K562 (cell line): ENCODE measurements at regions not wholly inside any gene's neighbourhood (a gene's known extent, or its start where the extent isn't known, plus 50 kb on each side); places are given as distances from the start of the nearest gene placed in this dataset.

ENCODE experiments used
- ARHGAP35 ChIP-seq: fragments of 450-650 bp; IDR thresholded peaks from 2 replicates; pipeline ENCODE4 v1.6.1; 2018; ENCODE audit not compliant: partially characterized antibody
- ARID1B ChIP-seq: fragments of 450-650 bp; IDR thresholded peaks from 2 replicates; pipeline ENCODE4 v1.6.1; 2016; ENCODE audit warnings: antibody characterized with exemption, mild to moderate bottlenecking, inconsistent platforms
- CAMTA2 ChIP-seq: fragments of 250-450 bp; sonication (Bioruptor Pico); conservative IDR thresholded peaks from 2 replicates; pipeline ENCODE4 v1.5.1; 2022
- CHD4 ChIP-seq: fragments of 200-600 bp; sonication (generic); IDR thresholded peaks from 3 replicates; pipeline ENCODE4 v1.6.1; 2012; ENCODE audit warnings: low read depth, mild to moderate bottlenecking, mixed read lengths, low read length, inconsistent platforms; ENCODE audit not compliant: insufficient read depth, insufficient replicate concordance, poor library complexity, severe bottlenecking
- CREB1 ChIP-seq, 2 experiments: sonication (generic) in 1 of 2; formaldehyde crosslinking in 1 of 2; IDR thresholded peaks; 2 replicates each; pipeline versions ENCODE4 v1.6.1 to v1.8.0; 2012 to 2022; ENCODE audit warnings: inconsistent platforms in 1 of 2, mild to moderate bottlenecking in 1 of 2, missing genetic modification reagents in 1 of 2, moderate library complexity in 1 of 2
- DMBX1 ChIP-seq: fragments of 250-450 bp; sonication (Bioruptor Pico); IDR thresholded peaks from 2 replicates; pipeline ENCODE4 v1.8.0; 2022; ENCODE audit warnings: inconsistent platforms, mild to moderate bottlenecking, moderate library complexity, borderline replicate concordance
- EHMT2 ChIP-seq: fragments of 450-650 bp; IDR thresholded peaks from 2 replicates; pipeline ENCODE4 v1.6.1; 2018; ENCODE audit warnings: antibody characterized with exemption
- FIP1L1 ChIP-seq: fragments of 200-400 bp; formaldehyde crosslinking; IDR thresholded peaks from 2 replicates; pipeline ENCODE4 v1.6.1; 2018; ENCODE audit warnings: mild to moderate bottlenecking, low read depth, low read length; ENCODE audit not compliant: poor library complexity, severe bottlenecking
- MAFK ChIP-seq: IDR thresholded peaks from 2 replicates; pipeline ENCODE4 v1.6.1; 2011; ENCODE audit warnings: low read length, improper control_type of control experiment
- NCOA4 ChIP-seq: fragments of 450-650 bp; IDR thresholded peaks from 2 replicates; pipeline ENCODE4 v1.6.1; 2018; ENCODE audit warnings: mild to moderate bottlenecking; ENCODE audit not compliant: partially characterized antibody
- NR2C1 ChIP-seq, 2 experiments: fragments of 450-650 bp; IDR thresholded peaks; 2 replicates each; pipeline ENCODE4 v1.6.1; 2017; ENCODE audit warnings: mild to moderate bottlenecking in 2 of 2, antibody characterized with exemption in 1 of 2, inconsistent platforms in 1 of 2, missing compliant biosample characterization in 1 of 2, missing genetic modification characterization in 1 of 2
- PTRF ChIP-seq: fragments of 450-650 bp; IDR thresholded peaks from 2 replicates; pipeline ENCODE4 v1.6.1; 2016; ENCODE audit warnings: mild to moderate bottlenecking, missing genetic modification characterization, missing compliant biosample characterization
- PYGO2 ChIP-seq: fragments of 450-650 bp; IDR thresholded peaks from 2 replicates; pipeline ENCODE4 v1.6.1; 2016; ENCODE audit warnings: mild to moderate bottlenecking, missing genetic modification characterization, moderate library complexity, missing compliant biosample characterization
- SAFB ChIP-seq: fragments of 200-400 bp; formaldehyde crosslinking; IDR thresholded peaks from 2 replicates; pipeline ENCODE4 v1.6.1; 2017; ENCODE audit warnings: low read depth, low read length, borderline replicate concordance
- SMARCB1 ChIP-seq: IDR thresholded peaks from 2 replicates; pipeline ENCODE4 v1.6.1; 2011; ENCODE audit warnings: improper control_type of control experiment, low read depth; ENCODE audit not compliant: insufficient read length
- SMARCC2 ChIP-seq: fragments of 450-650 bp; IDR thresholded peaks from 2 replicates; pipeline ENCODE4 v1.6.1; 2017; ENCODE audit warnings: antibody characterized with exemption, moderate library complexity, mild to moderate bottlenecking, low read depth
- STAG1 ChIP-seq: sonication (generic); formaldehyde crosslinking; IDR thresholded peaks from 2 replicates; pipeline ENCODE4 v1.5.0; 2020; ENCODE audit warnings: missing genetic modification reagents, borderline replicate concordance
- TAL1 ChIP-seq: fragments of 450-650 bp; IDR thresholded peaks from 2 replicates; pipeline ENCODE4 v1.6.1; 2016; ENCODE audit warnings: mild to moderate bottlenecking
- YY1 ChIP-seq, 3 experiments: IDR thresholded peaks; 2 replicates each; pipeline ENCODE4 v1.6.1; 2011; ENCODE audit warnings: low read length in 2 of 3, mild to moderate bottlenecking in 2 of 3, moderate library complexity in 2 of 3, borderline replicate concordance in 1 of 3, control low read depth in 1 of 3, low read depth in 1 of 3; ENCODE audit not compliant: insufficient read depth in 3 of 3, insufficient replicate concordance in 2 of 3, control insufficient read depth in 1 of 3, insufficient read length in 1 of 3; ENCODE audit errors: extremely low read depth in 1 of 3
- ZEB2 ChIP-seq: fragments of 450-650 bp; IDR thresholded peaks from 2 replicates; pipeline ENCODE4 v1.6.1; 2016
- ZNF133 ChIP-seq: fragments of 250-450 bp; sonication (Bioruptor Pico); IDR thresholded peaks from 2 replicates; pipeline ENCODE4 v1.4.0; 2020; ENCODE audit warnings: mild to moderate bottlenecking
- ZNF75A ChIP-seq: fragments of 450-650 bp; formaldehyde crosslinking; IDR thresholded peaks from 2 replicates; pipeline ENCODE4 v1.4.0; 2020; ENCODE audit warnings: mild to moderate bottlenecking
- TF ChIP-seq, protein P1 (sequence below): fragments of 450-650 bp; IDR thresholded peaks from 2 replicates; pipeline ENCODE4 v1.6.1; 2016
- TF ChIP-seq, protein P2 (sequence below): fragments of 250-450 bp; sonication (Bioruptor Pico); IDR thresholded peaks from 2 replicates; pipeline ENCODE4 v1.4.0; 2020; ENCODE audit warnings: mild to moderate bottlenecking
- TF ChIP-seq, protein P3 (sequence below): fragments of 450-650 bp; formaldehyde crosslinking; IDR thresholded peaks from 2 replicates; pipeline ENCODE4 v1.4.0; 2022; ENCODE audit warnings: missing genetic modification characterization

DNA sequence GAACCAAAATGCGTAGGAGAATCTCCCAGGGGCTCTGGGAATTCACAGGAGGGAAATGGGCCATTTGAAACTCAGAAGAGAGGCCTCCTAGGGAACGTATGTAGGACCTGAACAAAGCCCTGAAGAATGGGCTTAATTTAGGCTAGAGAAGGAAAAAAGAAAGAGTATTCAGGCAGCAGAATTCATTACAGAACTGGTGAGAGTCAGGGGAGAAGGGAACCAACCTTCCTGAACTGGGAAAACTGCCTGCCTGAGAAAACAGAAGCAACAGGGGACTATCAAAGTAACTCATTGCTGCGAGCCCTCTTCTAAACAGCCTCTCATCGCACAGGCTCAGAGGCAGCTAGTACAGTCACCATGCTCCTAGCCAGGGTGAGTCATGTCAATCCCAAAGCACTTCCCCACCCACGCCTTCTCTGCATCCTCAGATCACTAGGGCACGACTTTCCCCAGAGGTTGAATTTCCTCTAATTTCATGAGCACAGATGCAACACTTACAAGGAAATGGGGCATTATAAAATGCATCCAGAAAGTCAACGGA lies 98.1 kb downstream of the ADSS2 start (continued):
- TF ChIP-seq PTRF (tag) (no peak), ZEB2 (peak; percentile 11; the same call in 1 of the 2 replicates), SMARCC2 (peak; percentile 83), ARID1B (peak; percentile 89), CAMTA2 (CRISPR knock-in tag) (no peak), FIP1L1 (no peak), CREB1 (IDR thresholded peaks at IDR 0.05) (no peak), CREB1 (CRISPR knock-in tag; IDR thresholded peaks at IDR 0.05) (no peak), ZNF133 (no peak), NCOA4 (no peak), NR2C1 (IDR thresholded peaks at IDR 0.05) (no peak), NR2C1 (tag; IDR thresholded peaks at IDR 0.05) (peak; percentile 53), SMARCB1 (peak; percentile 52), PYGO2 (no peak), TAL1 (no peak), SAFB (no peak), EHMT2 (peak; percentile 71), STAG1 (CRISPR knock-in tag) (no peak), ZNF75A (CRISPR knock-in tag) (0 out of 2 replicates have a peak, but pooled peaks have one; percentile 3), CHD4 (no peak), ARHGAP35 (no peak), DMBX1 (CRISPR knock-in tag) (peak; percentile 81), MAFK (0 out of 2 replicates have a peak, but pooled peaks have one; percentile 8), YY1 (IDR thresholded peaks at IDR 0.05; ENCODE audit: borderline replicate concordance in 1 of 3, control insufficient read depth in 1 of 3, extremely low read depth in 1 of 3, insufficient read depth in 3 of 3, insufficient read length in 1 of 3, insufficient replicate concordance in 2 of 3, low read depth in 1 of 3, low read length in 2 of 3) (peak in 2 of 3 experiments; percentile 28 to 71)
- TF ChIP-seq, protein P1, sequence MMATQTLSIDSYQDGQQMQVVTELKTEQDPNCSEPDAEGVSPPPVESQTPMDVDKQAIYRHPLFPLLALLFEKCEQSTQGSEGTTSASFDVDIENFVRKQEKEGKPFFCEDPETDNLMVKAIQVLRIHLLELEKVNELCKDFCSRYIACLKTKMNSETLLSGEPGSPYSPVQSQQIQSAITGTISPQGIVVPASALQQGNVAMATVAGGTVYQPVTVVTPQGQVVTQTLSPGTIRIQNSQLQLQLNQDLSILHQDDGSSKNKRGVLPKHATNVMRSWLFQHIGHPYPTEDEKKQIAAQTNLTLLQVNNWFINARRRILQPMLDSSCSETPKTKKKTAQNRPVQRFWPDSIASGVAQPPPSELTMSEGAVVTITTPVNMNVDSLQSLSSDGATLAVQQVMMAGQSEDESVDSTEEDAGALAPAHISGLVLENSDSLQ, result peak; percentile 78
- TF ChIP-seq, protein P2, sequence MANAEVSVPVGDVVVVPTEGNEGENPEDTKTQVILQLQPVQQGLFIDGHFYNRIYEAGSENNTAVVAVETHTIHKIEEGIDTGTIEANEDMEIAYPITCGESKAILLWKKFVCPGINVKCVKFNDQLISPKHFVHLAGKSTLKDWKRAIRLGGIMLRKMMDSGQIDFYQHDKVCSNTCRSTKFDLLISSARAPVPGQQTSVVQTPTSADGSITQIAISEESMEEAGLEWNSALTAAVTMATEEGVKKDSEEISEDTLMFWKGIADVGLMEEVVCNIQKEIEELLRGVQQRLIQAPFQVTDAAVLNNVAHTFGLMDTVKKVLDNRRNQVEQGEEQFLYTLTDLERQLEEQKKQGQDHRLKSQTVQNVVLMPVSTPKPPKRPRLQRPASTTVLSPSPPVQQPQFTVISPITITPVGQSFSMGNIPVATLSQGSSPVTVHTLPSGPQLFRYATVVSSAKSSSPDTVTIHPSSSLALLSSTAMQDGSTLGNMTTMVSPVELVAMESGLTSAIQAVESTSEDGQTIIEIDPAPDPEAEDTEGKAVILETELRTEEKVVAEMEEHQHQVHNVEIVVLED (CRISPR knock-in tag), result no peak
- TF ChIP-seq, protein P3, sequence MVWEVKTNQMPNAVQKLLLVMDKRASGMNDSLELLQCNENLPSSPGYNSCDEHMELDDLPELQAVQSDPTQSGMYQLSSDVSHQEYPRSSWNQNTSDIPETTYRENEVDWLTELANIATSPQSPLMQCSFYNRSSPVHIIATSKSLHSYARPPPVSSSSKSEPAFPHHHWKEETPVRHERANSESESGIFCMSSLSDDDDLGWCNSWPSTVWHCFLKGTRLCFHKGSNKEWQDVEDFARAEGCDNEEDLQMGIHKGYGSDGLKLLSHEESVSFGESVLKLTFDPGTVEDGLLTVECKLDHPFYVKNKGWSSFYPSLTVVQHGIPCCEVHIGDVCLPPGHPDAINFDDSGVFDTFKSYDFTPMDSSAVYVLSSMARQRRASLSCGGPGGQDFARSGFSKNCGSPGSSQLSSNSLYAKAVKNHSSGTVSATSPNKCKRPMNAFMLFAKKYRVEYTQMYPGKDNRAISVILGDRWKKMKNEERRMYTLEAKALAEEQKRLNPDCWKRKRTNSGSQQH (CRISPR knock-in tag), result no peak
